GM23338 (cell line): ENCODE measurements at regions not wholly inside any gene's neighbourhood (a gene's known extent, or its start where the extent isn't known, plus 50 kb on each side); places are given as distances from the start of the nearest gene placed in this dataset.

Experiments used
- ATAC-seq: fragments of 200-7000 bp; cut with Tn5 transposase; 3 replicates; pipeline ENCODE4 v1.9.1; 2020
- DNase-seq: peaks from one replicate; pipeline ENCODE4 v3.0.0-alpha.2; 2015; ENCODE audit warnings: low spot score
- H2AFZ ChIP-seq: fragments of 200-600 bp; sonication (generic); 2 replicates; pipeline ENCODE4 v1.8.0; 2016; ENCODE audit warnings: antibody characterized with exemption, mild to moderate bottlenecking, moderate library complexity
- H3F3A ChIP-seq: fragments of 200-600 bp; sonication (generic); replicated peaks from 2 replicates; pipeline ENCODE4 v1.8.0; 2017; ENCODE audit warnings: antibody characterized with exemption, mixed run types, low read depth
- H3K27ac ChIP-seq: fragments of 200-600 bp; sonication (generic); 2 replicates; pipeline ENCODE4 v1.6.1; 2016; ENCODE audit warnings: low read depth
- H3K27me3 ChIP-seq: fragments of 200-600 bp; sonication (generic); 2 replicates; pipeline ENCODE4 v1.8.0; 2016; ENCODE audit warnings: mild to moderate bottlenecking, mixed run types, moderate library complexity; ENCODE audit not compliant: insufficient read depth
- H3K36me3 ChIP-seq: fragments of 200-600 bp; sonication (generic); 2 replicates; pipeline ENCODE4 v1.8.0; 2016; ENCODE audit warnings: mild to moderate bottlenecking; ENCODE audit not compliant: insufficient read depth
- H3K4me1 ChIP-seq: fragments of 200-600 bp; sonication (generic); 2 replicates; pipeline ENCODE4 v1.8.0; 2016; ENCODE audit warnings: mild to moderate bottlenecking, moderate library complexity; ENCODE audit not compliant: insufficient read depth
- H3K4me2 ChIP-seq: fragments of 200-600 bp; sonication (generic); 2 replicates; pipeline ENCODE4 v1.7.1; 2017; ENCODE audit warnings: mixed run types
- H3K4me3 ChIP-seq: fragments of 200-600 bp; sonication (generic); 2 replicates; pipeline ENCODE4 v1.6.1; 2016; ENCODE audit warnings: mixed run types
- H3K79me2 ChIP-seq: fragments of 200-600 bp; sonication (generic); replicated peaks from 2 replicates; pipeline ENCODE4 v1.8.0; 2017; ENCODE audit warnings: mild to moderate bottlenecking; ENCODE audit not compliant: insufficient read depth
- H3K9me2 ChIP-seq: fragments of 200-600 bp; sonication (generic); 2 replicates; pipeline ENCODE4 v1.8.0; 2017; ENCODE audit not compliant: insufficient read depth
- H4K20me1 ChIP-seq: fragments of 200-600 bp; sonication (generic); replicated peaks from 2 replicates; pipeline ENCODE4 v1.8.0; 2017; ENCODE audit warnings: mild to moderate bottlenecking; ENCODE audit not compliant: insufficient read depth
- H3K27ac Mint-ChIP-seq: 2 replicates; pipeline ENCODE4 v1.8.0; 2020; ENCODE audit warnings: inconsistent platforms, mild to moderate bottlenecking, moderate library complexity, mixed read lengths
- H3K27me3 Mint-ChIP-seq: 3 replicates; pipeline ENCODE4 v1.8.0; 2022; ENCODE audit warnings: low read depth, mild to moderate bottlenecking, moderate library complexity, mixed read lengths, inconsistent platforms; ENCODE audit not compliant: insufficient read depth, poor library complexity
- H3K36me3 Mint-ChIP-seq: 3 replicates; pipeline ENCODE4 v1.8.0; 2021; ENCODE audit warnings: low read depth, mild to moderate bottlenecking, inconsistent platforms, moderate library complexity, mixed read lengths
- H3K4me1 Mint-ChIP-seq: 3 replicates; pipeline ENCODE4 v1.8.0; 2020; ENCODE audit warnings: mild to moderate bottlenecking, inconsistent platforms, mixed read lengths
- H3K4me3 Mint-ChIP-seq: 3 replicates; pipeline ENCODE4 v1.8.0; 2021; ENCODE audit warnings: moderate library complexity, mild to moderate bottlenecking, inconsistent platforms, mixed read lengths
- H3K9me3 Mint-ChIP-seq: 3 replicates; pipeline ENCODE4 v1.8.0; 2020; ENCODE audit warnings: moderate library complexity, mild to moderate bottlenecking, inconsistent platforms, mixed read lengths
- CREB1 ChIP-seq: fragments of 250-450 bp; sonication (Bioruptor Pico); IDR thresholded peaks from 2 replicates; pipeline ENCODE4 v1.5.0; 2020; ENCODE audit warnings: low read depth, mild to moderate bottlenecking, moderate library complexity
- EZH2 ChIP-seq: fragments of 200-600 bp; sonication (generic); IDR thresholded peaks from one replicate; pipeline ENCODE4 v1.8.0; 2017; ENCODE audit warnings: antibody characterized with exemption, mild to moderate bottlenecking, low read depth; ENCODE audit not compliant: unreplicated experiment
- ZNF331 ChIP-seq: fragments of 250-450 bp; sonication (Bioruptor Pico); IDR thresholded peaks from 2 replicates; pipeline ENCODE4 v1.5.0; 2020; ENCODE audit warnings: low read depth, mild to moderate bottlenecking, moderate library complexity
- TF ChIP-seq, protein P1 (sequence below): IDR thresholded peaks from one replicate; pipeline ENCODE4 v1.6.1; 2018; ENCODE audit warnings: antibody characterized with exemption; ENCODE audit not compliant: unreplicated experiment
- TF ChIP-seq, protein P2 (sequence below): fragments of 250-450 bp; sonication (Bioruptor Pico); IDR thresholded peaks from 2 replicates; pipeline ENCODE4 v1.5.0; 2020; ENCODE audit warnings: mild to moderate bottlenecking, moderate library complexity
- TF ChIP-seq, protein P3 (sequence below): IDR thresholded peaks from 2 replicates; pipeline ENCODE4 v1.6.1; 2016; ENCODE audit warnings: antibody characterized with exemption
- TF ChIP-seq, protein P4 (sequence below), 2 experiments: fragments of 200-600 bp in 1 of 2; sonication (generic) in 1 of 2; conservative IDR thresholded peaks; 2 replicates each; pipeline versions ENCODE4 v1.5.1 to v1.6.1; 2016 to 2017; ENCODE audit warnings: antibody characterized with exemption in 2 of 2, low read depth in 2 of 2, mild to moderate bottlenecking in 2 of 2, moderate library complexity in 1 of 2

DNA sequence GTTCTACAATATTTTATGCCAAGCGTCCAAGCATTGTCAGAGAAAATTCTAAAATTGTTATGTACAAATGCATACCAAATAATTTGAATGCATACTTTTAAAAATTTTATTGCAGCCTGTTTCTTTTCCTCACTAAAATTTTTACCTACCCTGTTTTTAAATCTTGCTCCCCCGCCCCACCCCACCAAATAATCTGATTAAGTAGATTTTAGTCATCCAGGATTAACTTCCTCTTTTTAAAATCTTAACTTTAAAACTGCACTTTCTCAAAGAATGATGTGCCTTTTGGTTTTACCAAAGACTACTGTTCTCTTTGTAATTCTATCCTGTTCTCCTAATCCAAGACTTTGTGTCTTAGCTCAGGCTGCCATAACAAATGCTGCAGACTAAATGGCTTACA lies 269.4 kb upstream of the FN1 start:
- Mint-ChIP-seq H3K4me1 (no peaks in the 10 kb centered on the region), H3K9me3 (no peaks in the 10 kb centered on the region), H3K27ac (no peak overlapping the region), H3K4me3 (no peak overlapping the region), H3K36me3 (no peaks in the 10 kb centered on the region), H3K27me3 (no peaks in the 10 kb centered on the region)
- H3K4me2 ChIP-seq: no peak overlapping the region
- H3K4me1 ChIP-seq: no peaks in the 10 kb centered on the region
- no peaks in the 10 kb centered on the region for H4K20me1 ChIP-seq
- no peaks in the 10 kb centered on the region for H3K27me3 ChIP-seq
- H2AFZ ChIP-seq: no peak overlapping the region
- no peak for ATAC-seq
- no peak overlapping the region for H3K4me3 ChIP-seq
- H3F3A ChIP-seq: no peaks in the 10 kb centered on the region
- no peaks in the 10 kb centered on the region for H3K36me3 ChIP-seq
- no peak for TF ChIP-seq EZH2
- TF ChIP-seq, protein P1, sequence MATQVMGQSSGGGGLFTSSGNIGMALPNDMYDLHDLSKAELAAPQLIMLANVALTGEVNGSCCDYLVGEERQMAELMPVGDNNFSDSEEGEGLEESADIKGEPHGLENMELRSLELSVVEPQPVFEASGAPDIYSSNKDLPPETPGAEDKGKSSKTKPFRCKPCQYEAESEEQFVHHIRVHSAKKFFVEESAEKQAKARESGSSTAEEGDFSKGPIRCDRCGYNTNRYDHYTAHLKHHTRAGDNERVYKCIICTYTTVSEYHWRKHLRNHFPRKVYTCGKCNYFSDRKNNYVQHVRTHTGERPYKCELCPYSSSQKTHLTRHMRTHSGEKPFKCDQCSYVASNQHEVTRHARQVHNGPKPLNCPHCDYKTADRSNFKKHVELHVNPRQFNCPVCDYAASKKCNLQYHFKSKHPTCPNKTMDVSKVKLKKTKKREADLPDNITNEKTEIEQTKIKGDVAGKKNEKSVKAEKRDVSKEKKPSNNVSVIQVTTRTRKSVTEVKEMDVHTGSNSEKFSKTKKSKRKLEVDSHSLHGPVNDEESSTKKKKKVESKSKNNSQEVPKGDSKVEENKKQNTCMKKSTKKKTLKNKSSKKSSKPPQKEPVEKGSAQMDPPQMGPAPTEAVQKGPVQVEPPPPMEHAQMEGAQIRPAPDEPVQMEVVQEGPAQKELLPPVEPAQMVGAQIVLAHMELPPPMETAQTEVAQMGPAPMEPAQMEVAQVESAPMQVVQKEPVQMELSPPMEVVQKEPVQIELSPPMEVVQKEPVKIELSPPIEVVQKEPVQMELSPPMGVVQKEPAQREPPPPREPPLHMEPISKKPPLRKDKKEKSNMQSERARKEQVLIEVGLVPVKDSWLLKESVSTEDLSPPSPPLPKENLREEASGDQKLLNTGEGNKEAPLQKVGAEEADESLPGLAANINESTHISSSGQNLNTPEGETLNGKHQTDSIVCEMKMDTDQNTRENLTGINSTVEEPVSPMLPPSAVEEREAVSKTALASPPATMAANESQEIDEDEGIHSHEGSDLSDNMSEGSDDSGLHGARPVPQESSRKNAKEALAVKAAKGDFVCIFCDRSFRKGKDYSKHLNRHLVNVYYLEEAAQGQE: no peak
- TF ChIP-seq, protein P2, sequence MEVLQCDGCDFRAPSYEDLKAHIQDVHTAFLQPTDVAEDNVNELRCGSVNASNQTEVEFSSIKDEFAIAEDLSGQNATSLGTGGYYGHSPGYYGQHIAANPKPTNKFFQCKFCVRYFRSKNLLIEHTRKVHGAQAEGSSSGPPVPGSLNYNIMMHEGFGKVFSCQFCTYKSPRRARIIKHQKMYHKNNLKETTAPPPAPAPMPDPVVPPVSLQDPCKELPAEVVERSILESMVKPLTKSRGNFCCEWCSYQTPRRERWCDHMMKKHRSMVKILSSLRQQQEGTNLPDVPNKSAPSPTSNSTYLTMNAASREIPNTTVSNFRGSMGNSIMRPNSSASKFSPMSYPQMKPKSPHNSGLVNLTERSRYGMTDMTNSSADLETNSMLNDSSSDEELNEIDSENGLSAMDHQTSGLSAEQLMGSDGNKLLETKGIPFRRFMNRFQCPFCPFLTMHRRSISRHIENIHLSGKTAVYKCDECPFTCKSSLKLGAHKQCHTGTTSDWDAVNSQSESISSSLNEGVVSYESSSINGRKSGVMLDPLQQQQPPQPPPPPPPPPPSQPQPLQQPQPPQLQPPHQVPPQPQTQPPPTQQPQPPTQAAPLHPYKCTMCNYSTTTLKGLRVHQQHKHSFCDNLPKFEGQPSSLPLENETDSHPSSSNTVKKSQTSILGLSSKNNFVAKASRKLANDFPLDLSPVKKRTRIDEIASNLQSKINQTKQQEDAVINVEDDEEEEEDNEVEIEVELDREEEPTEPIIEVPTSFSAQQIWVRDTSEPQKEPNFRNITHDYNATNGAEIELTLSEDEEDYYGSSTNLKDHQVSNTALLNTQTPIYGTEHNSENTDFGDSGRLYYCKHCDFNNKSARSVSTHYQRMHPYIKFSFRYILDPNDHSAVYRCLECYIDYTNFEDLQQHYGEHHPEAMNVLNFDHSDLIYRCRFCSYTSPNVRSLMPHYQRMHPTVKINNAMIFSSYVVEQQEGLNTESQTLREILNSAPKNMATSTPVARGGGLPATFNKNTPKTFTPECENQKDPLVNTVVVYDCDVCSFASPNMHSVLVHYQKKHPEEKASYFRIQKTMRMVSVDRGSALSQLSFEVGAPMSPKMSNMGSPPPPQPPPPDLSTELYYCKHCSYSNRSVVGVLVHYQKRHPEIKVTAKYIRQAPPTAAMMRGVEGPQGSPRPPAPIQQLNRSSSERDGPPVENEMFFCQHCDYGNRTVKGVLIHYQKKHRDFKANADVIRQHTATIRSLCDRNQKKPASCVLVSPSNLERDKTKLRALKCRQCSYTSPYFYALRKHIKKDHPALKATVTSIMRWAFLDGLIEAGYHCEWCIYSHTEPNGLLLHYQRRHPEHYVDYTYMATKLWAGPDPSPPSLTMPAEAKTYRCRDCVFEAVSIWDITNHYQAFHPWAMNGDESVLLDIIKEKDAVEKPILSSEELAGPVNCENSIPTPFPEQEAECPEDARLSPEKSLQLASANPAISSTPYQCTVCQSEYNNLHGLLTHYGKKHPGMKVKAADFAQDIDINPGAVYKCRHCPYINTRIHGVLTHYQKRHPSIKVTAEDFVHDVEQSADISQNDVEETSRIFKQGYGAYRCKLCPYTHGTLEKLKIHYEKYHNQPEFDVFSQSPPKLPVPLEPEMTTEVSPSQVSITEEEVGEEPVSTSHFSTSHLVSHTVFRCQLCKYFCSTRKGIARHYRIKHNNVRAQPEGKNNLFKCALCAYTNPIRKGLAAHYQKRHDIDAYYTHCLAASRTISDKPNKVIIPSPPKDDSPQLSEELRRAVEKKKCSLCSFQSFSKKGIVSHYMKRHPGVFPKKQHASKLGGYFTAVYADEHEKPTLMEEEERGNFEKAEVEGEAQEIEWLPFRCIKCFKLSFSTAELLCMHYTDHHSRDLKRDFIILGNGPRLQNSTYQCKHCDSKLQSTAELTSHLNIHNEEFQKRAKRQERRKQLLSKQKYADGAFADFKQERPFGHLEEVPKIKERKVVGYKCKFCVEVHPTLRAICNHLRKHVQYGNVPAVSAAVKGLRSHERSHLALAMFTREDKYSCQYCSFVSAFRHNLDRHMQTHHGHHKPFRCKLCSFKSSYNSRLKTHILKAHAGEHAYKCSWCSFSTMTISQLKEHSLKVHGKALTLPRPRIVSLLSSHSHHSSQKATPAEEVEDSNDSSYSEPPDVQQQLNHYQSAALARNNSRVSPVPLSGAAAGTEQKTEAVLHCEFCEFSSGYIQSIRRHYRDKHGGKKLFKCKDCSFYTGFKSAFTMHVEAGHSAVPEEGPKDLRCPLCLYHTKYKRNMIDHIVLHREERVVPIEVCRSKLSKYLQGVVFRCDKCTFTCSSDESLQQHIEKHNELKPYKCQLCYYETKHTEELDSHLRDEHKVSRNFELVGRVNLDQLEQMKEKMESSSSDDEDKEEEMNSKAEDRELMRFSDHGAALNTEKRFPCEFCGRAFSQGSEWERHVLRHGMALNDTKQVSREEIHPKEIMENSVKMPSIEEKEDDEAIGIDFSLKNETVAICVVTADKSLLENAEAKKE (CRISPR knock-in tag): no peak
- TF ChIP-seq ZNF331 (CRISPR knock-in tag): no peak
- no peak for TF ChIP-seq CREB1 (CRISPR knock-in tag)
- TF ChIP-seq, protein P3, sequence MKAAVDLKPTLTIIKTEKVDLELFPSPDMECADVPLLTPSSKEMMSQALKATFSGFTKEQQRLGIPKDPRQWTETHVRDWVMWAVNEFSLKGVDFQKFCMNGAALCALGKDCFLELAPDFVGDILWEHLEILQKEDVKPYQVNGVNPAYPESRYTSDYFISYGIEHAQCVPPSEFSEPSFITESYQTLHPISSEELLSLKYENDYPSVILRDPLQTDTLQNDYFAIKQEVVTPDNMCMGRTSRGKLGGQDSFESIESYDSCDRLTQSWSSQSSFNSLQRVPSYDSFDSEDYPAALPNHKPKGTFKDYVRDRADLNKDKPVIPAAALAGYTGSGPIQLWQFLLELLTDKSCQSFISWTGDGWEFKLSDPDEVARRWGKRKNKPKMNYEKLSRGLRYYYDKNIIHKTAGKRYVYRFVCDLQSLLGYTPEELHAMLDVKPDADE: no peak
- TF ChIP-seq, protein P4, sequence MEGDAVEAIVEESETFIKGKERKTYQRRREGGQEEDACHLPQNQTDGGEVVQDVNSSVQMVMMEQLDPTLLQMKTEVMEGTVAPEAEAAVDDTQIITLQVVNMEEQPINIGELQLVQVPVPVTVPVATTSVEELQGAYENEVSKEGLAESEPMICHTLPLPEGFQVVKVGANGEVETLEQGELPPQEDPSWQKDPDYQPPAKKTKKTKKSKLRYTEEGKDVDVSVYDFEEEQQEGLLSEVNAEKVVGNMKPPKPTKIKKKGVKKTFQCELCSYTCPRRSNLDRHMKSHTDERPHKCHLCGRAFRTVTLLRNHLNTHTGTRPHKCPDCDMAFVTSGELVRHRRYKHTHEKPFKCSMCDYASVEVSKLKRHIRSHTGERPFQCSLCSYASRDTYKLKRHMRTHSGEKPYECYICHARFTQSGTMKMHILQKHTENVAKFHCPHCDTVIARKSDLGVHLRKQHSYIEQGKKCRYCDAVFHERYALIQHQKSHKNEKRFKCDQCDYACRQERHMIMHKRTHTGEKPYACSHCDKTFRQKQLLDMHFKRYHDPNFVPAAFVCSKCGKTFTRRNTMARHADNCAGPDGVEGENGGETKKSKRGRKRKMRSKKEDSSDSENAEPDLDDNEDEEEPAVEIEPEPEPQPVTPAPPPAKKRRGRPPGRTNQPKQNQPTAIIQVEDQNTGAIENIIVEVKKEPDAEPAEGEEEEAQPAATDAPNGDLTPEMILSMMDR (conservative IDR thresholded peaks at IDR 0.05; ENCODE audit: low read depth in 2 of 2): no peak
- no peaks in the 10 kb centered on the region for H3K79me2 ChIP-seq
- DNase-seq: no peak
- no peaks in the 10 kb centered on the region; the same call in 1 of the 2 replicates for H3K9me2 ChIP-seq
- no peak overlapping the region for H3K27ac ChIP-seq
